ENCODE measurements at regions not wholly inside any gene's neighbourhood (a gene's known extent, or its start where the extent isn't known, plus 50 kb on each side); places are given as distances from the start of the nearest gene placed in this dataset.

GRCh38 chr4:20391912-20392311 lies 140.2 kb downstream of the SLIT2 start:
- no peak for DNase-seq (ENCODE audit: low read depth)
- H3K4me3 ChIP-seq (ENCODE audit: low read depth, low read length), result no peak overlapping the region

DNA sequence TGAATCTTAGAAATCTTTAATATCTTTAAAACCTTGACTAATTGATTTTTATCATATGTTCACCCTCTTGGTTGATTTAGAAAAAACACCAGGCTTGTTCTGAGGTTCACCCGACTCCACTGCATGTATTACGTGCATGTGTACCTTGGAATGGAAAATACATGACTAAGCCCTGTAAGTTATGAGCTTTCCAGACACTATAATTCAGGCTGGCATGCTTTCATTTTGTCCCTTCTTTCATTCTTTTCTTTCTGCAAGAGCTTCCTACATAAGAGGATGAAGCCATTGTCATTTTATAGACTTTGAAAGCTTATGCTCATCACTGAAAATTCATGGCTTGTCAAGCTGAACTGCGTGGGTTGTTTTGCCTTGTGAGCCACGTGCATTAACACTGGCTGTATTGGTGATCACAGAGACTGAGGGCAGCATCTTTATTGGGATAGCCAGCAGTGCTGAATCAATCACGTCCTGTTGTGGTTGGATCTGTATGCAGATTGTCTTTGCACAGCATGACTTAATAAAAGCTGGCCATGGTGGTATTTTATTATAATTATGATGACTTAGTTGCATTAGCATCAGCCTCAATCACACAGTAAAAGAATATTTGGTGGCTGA lies 141.9 kb downstream of the SLIT2 start:
- no peak for DNase-seq (ENCODE audit: low read depth)
- no peak overlapping the region for H3K4me3 ChIP-seq (ENCODE audit: low read depth, low read length)

GRCh38 chr4:20394512-20394911 lies 142.8 kb downstream of the SLIT2 start:
- DNase-seq (ENCODE audit: low read depth), result no peak
- H3K4me3 ChIP-seq (ENCODE audit: low read depth, low read length), result no peak overlapping the region

- DNase-seq (ENCODE audit: low read depth), result no peak
- H3K4me3 ChIP-seq (ENCODE audit: low read depth, low read length), result no peak overlapping the region
Observed at GRCh38 chr4:20395160-20395773, 143.6 kb downstream of the SLIT2 start.

DNA sequence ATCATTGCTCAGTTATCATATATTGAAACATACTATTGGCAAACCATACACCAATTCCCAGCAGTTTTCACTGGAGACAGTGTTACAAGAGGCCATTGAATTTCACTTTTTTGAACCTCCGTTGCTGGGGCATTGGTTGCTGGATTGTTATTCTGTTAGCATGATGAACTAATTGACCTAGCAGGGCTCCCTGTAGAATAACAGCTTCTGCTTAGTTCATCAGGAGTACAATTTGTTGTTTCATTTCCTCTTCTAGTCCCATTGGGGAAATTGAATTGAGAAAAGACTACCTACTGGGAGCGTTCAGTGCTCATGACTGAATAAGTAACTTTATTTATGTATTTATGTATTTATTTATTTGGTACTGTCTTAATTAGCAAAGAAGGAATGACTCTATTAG lies 151.6 kb downstream of the SLIT2 start:
- H3K4me3 ChIP-seq (ENCODE audit: low read depth, low read length), result no peak overlapping the region
- no peak for DNase-seq (ENCODE audit: low read depth)

- no peak for DNase-seq (ENCODE audit: low read depth)
- H3K4me3 ChIP-seq (ENCODE audit: low read depth, low read length), result no peak overlapping the region
Observed at GRCh38 chr4:20403846-20404245, 152.1 kb downstream of the SLIT2 start.

- no peak for DNase-seq (ENCODE audit: low read depth)
- H3K4me3 ChIP-seq (ENCODE audit: low read depth, low read length), result no peak overlapping the region
Observed at GRCh38 chr4:20408611-20409010, 156.9 kb downstream of the SLIT2 start.

DNA sequence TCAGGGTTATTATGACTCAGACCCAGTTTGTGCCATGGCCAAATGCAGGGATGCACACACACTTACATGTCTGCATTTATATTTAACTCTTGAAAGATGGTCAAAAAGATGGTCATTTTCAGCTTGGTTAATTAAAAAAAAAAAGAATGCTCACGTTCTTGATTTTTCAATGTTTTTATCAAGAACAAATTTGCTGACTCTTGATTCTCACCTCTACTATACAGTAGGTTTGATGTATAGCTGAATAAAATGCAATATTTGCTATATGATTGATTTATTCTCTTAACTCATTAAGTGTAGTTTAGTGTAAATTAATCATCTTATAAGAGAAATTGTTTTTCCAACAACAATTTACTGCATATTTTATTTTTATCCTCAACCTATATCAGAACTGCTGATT lies 160.4 kb downstream of the SLIT2 start:
- H3K4me3 ChIP-seq (ENCODE audit: low read depth, low read length), result no peak overlapping the region
- no peak for DNase-seq (ENCODE audit: low read depth)

- no peak overlapping the region for H3K4me3 ChIP-seq (ENCODE audit: low read depth, low read length)
- DNase-seq (ENCODE audit: low read depth), result no peak
Observed at GRCh38 chr4:20416800-20417199, 165.1 kb downstream of the SLIT2 start.

DNA sequence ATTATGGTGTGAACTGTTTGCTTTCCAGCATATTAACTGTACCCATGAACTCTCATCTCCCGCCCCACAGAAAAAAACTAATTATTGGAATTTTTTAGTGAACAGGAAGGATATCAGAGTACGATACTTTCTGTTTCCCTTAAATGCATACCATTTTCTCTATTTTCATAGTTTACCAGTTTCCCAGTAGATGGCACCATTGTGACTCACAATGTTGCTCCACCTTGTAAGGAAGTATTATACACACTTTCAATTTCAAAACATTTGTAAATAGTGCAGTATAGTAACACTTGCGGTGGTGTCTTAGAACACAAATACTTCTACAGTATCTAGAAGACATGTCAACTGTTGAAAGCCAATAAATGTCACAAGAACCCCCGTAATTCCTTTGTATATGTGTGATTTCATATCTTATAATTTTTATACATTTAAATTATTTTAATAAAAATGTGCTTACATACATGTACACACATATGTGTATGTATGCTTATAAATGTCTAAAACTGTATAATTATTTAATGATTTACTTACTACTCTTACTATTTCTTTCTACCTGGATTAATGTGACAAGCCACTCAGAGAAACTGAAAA lies 167.3 kb downstream of the SLIT2 start:
- no peak for DNase-seq (ENCODE audit: low read depth)
- H3K4me3 ChIP-seq (ENCODE audit: low read depth, low read length), result peak overlapping the region; percentile 29

DNA sequence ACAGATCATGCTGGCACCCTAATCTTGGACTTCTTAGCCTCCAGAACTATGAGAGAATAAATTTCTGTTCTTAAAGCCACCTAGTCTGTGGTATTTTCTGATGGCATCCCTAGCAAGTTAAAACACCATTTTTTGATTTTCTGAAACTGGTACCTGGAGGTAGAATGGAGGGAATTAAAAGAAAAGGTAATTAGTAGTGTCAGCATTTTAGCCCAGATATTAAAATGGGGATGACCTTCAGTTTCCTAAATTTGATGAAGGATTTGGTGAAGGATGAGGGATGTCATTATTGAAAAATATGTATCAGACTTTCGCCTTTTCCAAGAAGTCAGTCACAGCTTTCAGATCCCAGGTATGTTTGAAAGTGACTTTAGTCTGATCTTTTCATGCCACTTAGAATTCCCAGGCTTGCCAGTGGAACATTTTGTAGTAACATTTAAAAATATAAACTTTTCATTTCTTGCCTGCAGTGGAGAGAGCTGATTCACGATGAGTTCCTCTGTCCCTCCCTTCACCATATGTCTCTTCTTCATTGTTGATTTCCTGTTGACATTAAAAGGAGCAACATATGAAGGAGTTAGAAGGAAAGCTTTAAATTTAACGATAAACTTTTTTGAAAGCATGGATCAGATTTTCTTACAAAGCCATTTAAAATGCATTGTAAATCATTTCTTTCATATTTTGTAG lies 169.4 kb downstream of the SLIT2 start:
- no peak overlapping the region for H3K4me3 ChIP-seq (ENCODE audit: low read depth, low read length)
- no peak for DNase-seq (ENCODE audit: low read depth)

- DNase-seq (ENCODE audit: low read depth), result no peak
Observed at GRCh38 chr4:20421603-20421985, 169.9 kb downstream of the SLIT2 start.

DNA sequence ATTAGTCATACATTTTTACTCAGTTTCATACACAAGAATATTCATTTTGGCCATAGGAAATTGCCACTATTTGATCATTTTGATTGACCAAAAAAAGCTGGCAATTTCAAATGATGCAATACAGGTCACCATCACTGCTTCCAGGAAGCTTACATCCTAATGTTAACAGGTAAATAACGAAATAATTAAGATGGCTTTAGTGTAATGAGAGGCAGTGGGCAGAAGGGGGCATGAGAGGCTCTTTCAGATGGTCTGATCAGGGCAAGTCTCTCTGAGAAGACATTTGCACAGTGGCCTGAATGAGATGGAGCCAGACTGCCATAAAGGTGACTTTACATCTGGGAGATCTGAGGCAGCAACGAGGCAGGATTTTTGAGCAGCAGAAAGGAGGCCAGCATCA lies 170.7 kb downstream of the SLIT2 start:
- DNase-seq (ENCODE audit: low read depth), result no peak
- no peak overlapping the region for H3K4me3 ChIP-seq (ENCODE audit: low read depth, low read length)

More at GRCh38 chr4:20421603-20421985, 169.9 kb downstream of the SLIT2 start:
- no peak overlapping the region for H3K4me3 ChIP-seq (ENCODE audit: low read depth, low read length)

DNA sequence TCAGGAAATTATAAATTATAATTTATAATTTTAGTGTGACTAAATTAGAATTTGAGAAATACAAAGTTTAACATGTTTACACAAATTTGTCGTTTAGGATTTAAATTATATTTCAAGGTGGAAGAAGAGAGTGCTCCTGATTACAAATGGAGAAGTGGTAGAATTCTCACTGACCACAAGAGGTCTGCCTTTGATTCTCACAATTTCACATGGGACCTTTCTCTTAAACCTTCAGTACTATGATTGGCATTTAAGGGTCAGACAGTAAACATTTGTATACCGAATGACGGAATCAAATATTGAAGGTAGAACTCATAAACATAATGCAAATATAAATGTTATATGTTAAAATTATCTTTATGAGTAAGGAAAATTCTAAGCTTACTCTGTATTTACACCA lies 171.7 kb downstream of the SLIT2 start:
- no peak overlapping the region for H3K4me3 ChIP-seq (ENCODE audit: low read depth, low read length)
- no peak for DNase-seq (ENCODE audit: low read depth)

- H3K4me3 ChIP-seq (ENCODE audit: low read depth, low read length), result no peak overlapping the region
- no peak for DNase-seq (ENCODE audit: low read depth)
Observed at GRCh38 chr4:20426028-20426427, 174.3 kb downstream of the SLIT2 start.

DNA sequence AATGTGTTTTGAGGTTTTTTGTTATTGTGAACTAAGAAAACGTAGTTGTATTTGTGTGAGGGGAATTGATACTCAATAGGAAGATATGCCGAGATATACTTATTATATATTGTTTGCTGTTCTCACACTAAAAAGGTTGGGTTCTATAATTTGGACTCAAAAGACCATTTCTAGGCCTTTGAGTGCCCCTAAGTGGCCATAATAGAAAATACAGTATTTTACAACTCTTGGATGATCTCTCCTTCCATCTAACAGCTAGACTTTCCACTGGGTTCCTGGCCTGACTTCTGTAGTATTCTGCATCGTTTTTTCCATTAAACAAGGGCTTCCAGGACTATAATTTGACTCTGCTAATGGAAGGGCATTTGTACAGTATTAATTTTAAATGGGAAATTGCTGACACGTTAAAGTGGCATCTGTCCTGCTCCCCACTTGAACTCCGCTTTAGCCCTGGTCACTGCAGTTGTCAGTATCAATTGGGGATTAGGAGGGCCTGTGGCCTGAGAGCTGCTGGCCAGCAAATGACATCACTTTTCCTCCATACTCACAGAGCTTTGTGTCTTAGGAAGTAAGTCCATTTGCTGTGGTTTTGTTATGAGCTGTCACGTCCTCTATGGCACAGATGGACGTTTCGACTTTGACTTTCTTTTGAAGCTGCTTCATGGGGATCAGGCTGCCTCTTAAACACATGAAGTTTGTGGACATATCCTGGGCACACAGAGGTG lies 176.9 kb downstream of the SLIT2 start:
- no peak for DNase-seq (ENCODE audit: low read depth)
- no peak overlapping the region for H3K4me3 ChIP-seq (ENCODE audit: low read depth, low read length)

DNA sequence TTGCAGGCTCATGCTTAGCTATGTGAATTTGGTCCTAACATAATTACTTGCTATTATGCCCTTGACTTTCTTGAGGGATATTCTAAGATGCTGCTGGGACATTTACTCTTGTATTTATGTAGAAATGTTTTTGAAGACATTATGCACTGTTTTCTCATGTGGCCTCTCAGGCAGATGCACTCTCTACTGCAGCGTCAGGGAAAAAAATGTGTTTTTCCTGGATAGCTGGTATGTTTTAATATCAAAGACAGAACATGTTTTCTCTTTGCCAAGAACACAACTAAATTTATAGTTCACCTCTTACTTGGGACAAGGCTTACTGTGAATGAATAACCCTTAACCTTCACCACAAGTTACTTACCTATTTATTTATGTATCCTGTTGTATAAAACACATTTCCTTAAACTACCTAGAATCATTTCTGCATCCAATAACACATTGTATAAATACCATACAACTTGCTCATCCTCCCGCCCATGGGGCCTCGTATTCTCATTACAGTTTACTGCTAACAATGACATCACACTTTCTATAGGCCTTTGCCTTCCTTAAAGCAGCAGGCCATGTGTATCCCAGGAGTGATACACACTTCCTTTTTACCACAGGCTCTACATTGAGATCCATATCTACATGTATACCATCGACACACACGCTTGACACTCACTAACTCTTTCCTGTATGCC lies 178.7 kb downstream of the SLIT2 start:
- DNase-seq (ENCODE audit: low read depth), result peak; percentile 53
- no peak overlapping the region for H3K4me3 ChIP-seq (ENCODE audit: low read depth, low read length)

DNA sequence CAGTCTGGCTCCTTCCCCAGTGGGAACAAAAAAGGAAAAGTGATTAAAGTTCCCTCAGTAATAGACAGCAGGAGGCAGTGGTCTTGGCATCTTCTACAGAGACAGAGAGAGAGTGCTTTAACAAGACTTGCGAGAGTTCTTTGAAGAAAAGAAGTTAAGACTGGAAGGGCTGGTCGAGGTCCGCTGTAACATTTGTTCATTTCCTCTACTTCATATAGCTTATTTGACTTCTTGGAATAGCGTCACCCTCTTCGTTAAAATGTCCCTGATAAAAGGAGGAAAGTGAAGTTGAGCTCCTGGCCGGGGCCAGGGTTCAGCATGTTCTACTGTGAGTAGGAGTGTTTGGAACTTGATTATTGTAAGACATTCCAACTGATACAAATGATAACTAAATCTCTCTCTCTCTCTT lies 179.8 kb downstream of the SLIT2 start:
- no peak overlapping the region for H3K4me3 ChIP-seq (ENCODE audit: low read depth, low read length)
- DNase-seq (ENCODE audit: low read depth), result no peak

GRCh38 chr4:20432088-20432487 lies 180.4 kb downstream of the SLIT2 start:
- DNase-seq (ENCODE audit: low read depth), result no peak
- no peak overlapping the region for H3K4me3 ChIP-seq (ENCODE audit: low read depth, low read length)
